GM12878 (cell line): ENCODE measurements at regions not wholly inside any gene's neighbourhood (a gene's known extent, or its start where the extent isn't known, plus 50 kb on each side); places are given as distances from the start of the nearest gene placed in this dataset.

Experiments used
- ATAC-seq: fragments of 200-7000 bp; cut with Tn5 transposase; 3 replicates; pipeline ENCODE4 v1.9.1; 2020; ENCODE audit warnings: mild to moderate bottlenecking, moderate library complexity
- BruUV-seq: library from RNA; stranded (reverse); fragments of 400-500 nt; replicated peaks from 2 replicates; lab custom pipeline; 2021; lab: Mats Ljungman, UMichigan
- CTCF ChIA-PET: fragments of 300-600 bp; sonication (Branson Sonifier 250); formaldehyde crosslinking; extraction: SDS; loops from one replicate; lab custom pipeline; 2021; ENCODE audit warnings: inconsistent platforms; lab: Yijun Ruan, JAX
- POLR2A ChIA-PET: fragments of 350-600 bp; formaldehyde crosslinking; extraction: SDS; loops from one replicate; lab custom pipeline; 2021; ENCODE audit warnings: inconsistent platforms; lab: Charles Lee
- RAD21 ChIA-PET: fragments of 300-600 bp; sonication (Branson Sonifier 250); formaldehyde crosslinking; loops from one replicate; lab custom pipeline; 2023; ENCODE audit warnings: antibody characterized with exemption; ENCODE audit not compliant: unreplicated experiment; lab: Charles Lee
- SMC1A ChIA-PET: fragments of 300-600 bp; sonication (Branson Sonifier 250); formaldehyde crosslinking; loops from one replicate; lab custom pipeline; 2023; ENCODE audit not compliant: unreplicated experiment, uncharacterized antibody; lab: Charles Lee
- DNase-seq: peaks from one replicate; pipeline ENCODE4 v3.0.0-alpha.2; 2011; ENCODE audit warnings: low read depth, low spot score
- FAIRE-seq: peaks from 3 replicates; lab custom pipeline; 2011; peaks lifted over from hg19 to GRCh38; lab: Jason Lieb, UNC
- H2AFZ ChIP-seq: 2 replicates; pipeline ENCODE4 v1.6.0; 2011; ENCODE audit warnings: low read depth, low read length, control low read depth; ENCODE audit not compliant: control insufficient read depth
- H3K27ac ChIP-seq: 2 replicates; pipeline ENCODE4 v1.5.1; 2011; ENCODE audit warnings: control low read depth; ENCODE audit not compliant: control insufficient read depth, insufficient read depth
- H3K27me3 ChIP-seq, 2 experiments: replicated peaks in 1 of 2; 2 replicates each; pipeline versions ENCODE4 v1.6.0 to v1.6.1; 2011; ENCODE audit warnings: low read length in 1 of 2; ENCODE audit not compliant: control insufficient read depth in 2 of 2, insufficient read depth in 2 of 2
- H3K36me3 ChIP-seq, 2 experiments: 2 replicates each; pipeline ENCODE4 v1.5.1; 2011; ENCODE audit warnings: low read length in 1 of 2; ENCODE audit not compliant: control insufficient read depth in 2 of 2, insufficient read depth in 2 of 2
- H3K4me1 ChIP-seq: 2 replicates; pipeline ENCODE4 v1.6.1; 2011; ENCODE audit warnings: mild to moderate bottlenecking, low read length, moderate library complexity, mixed read lengths; ENCODE audit not compliant: control insufficient read depth, insufficient read depth
- H3K4me2 ChIP-seq: 2 replicates; pipeline ENCODE4 v1.6.0; 2011; ENCODE audit warnings: control low read depth; ENCODE audit not compliant: control insufficient read depth, insufficient read depth
- H3K4me3 ChIP-seq: fragments of 200-600 bp; sonication (generic); 2 replicates; pipeline ENCODE4 v1.5.1; 2016
- H3K79me2 ChIP-seq: 2 replicates; pipeline ENCODE4 v1.6.0; 2011; ENCODE audit warnings: low read length; ENCODE audit not compliant: control insufficient read depth, insufficient read depth
- H3K9ac ChIP-seq: 2 replicates; pipeline ENCODE4 v1.8.0; 2011; ENCODE audit warnings: low read length, control low read depth, mixed read lengths; ENCODE audit not compliant: control insufficient read depth, insufficient read depth
- H3K9me3 ChIP-seq: replicated peaks from 3 replicates; pipeline ENCODE4 v1.5.1; 2011; ENCODE audit warnings: mild to moderate bottlenecking, low read length; ENCODE audit not compliant: control insufficient read depth, insufficient read depth
- H4K20me1 ChIP-seq: 2 replicates; pipeline ENCODE4 v1.6.0; 2011; ENCODE audit not compliant: control insufficient read depth, insufficient read depth
- CHD1 ChIP-seq: IDR thresholded peaks from 2 replicates; pipeline ENCODE4 v1.6.1; 2012; ENCODE audit warnings: low read depth, low read length, improper control_type of control experiment
- CHD2 ChIP-seq: IDR thresholded peaks from 2 replicates; pipeline ENCODE4 v1.6.1; 2011; ENCODE audit warnings: low read depth, low read length, improper control_type of control experiment, borderline replicate concordance
- ETV6 ChIP-seq, 2 experiments: fragments of 450-650 bp in 1 of 2; IDR thresholded peaks in 1 of 2; conservative IDR thresholded peaks in 1 of 2; 2 replicates each; pipeline ENCODE4 v1.6.1; 2014; ENCODE audit warnings: antibody characterized with exemption in 1 of 2, borderline replicate concordance in 1 of 2, low read depth in 1 of 2, mild to moderate bottlenecking in 1 of 2, moderate library complexity in 1 of 2
- FOS ChIP-seq: IDR thresholded peaks from 3 replicates; pipeline ENCODE4 v1.6.1; 2011; ENCODE audit warnings: borderline replicate concordance; ENCODE audit not compliant: insufficient read length; ENCODE audit errors: extremely low read depth
- KLF5 ChIP-seq: fragments of 450-650 bp; IDR thresholded peaks from 2 replicates; pipeline ENCODE4 v1.6.1; 2014; ENCODE audit warnings: mild to moderate bottlenecking; ENCODE audit not compliant: partially characterized antibody
- PBX3 ChIP-seq: IDR thresholded peaks from 2 replicates; pipeline ENCODE4 v1.6.1; 2011; ENCODE audit warnings: mild to moderate bottlenecking, low read depth, low read length, moderate library complexity; ENCODE audit not compliant: insufficient replicate concordance
- RAD21 ChIP-seq: IDR thresholded peaks from 2 replicates; pipeline ENCODE4 v1.6.1; 2011; ENCODE audit warnings: mild to moderate bottlenecking, low read depth, low read length, moderate library complexity; ENCODE audit not compliant: insufficient read depth
- SIX5 ChIP-seq: IDR thresholded peaks from 2 replicates; pipeline ENCODE4 v1.6.1; 2011; ENCODE audit warnings: mild to moderate bottlenecking, low read depth, low read length, moderate library complexity; ENCODE audit not compliant: severe bottlenecking
- WGBS: methylation state at CpG from one replicate; pipeline ENCODE4 v1.1.6; 2016; ENCODE audit warnings: low lambda C conversion rate; ENCODE audit not compliant: insufficient replicate concordance, insufficient coverage; ENCODE audit errors: missing lambda C conversion rate; 5-methylcytosine and 5-hydroxymethylcytosine counted together
- in situ Hi-C: fragments of 300-500 bp; cut with MboI; formaldehyde crosslinking; loops from 9 replicates; pipeline ENCODE4 v1.14.3; 2018; ENCODE audit warnings: mixed read lengths
- intact Hi-C: fragments of 100-400 bp; cut with micrococcal nuclease; formaldehyde crosslinking; loops from one replicate; pipeline ENCODE4 v1.14.2; 2022; ENCODE audit not compliant: unreplicated experiment
- TF ChIP-seq, protein P1 (sequence below): IDR thresholded peaks from 2 replicates; pipeline ENCODE4 v1.6.1; 2012; ENCODE audit warnings: improper control_type of control experiment, low read depth, low read length; ENCODE audit not compliant: insufficient replicate concordance
- TF ChIP-seq, protein P2 (sequence below): fragments of 450-650 bp; IDR thresholded peaks from 2 replicates; pipeline ENCODE4 v1.6.1; 2018; ENCODE audit warnings: borderline replicate concordance, mild to moderate bottlenecking; ENCODE audit not compliant: partially characterized antibody

- TF ChIP-seq, protein P1, sequence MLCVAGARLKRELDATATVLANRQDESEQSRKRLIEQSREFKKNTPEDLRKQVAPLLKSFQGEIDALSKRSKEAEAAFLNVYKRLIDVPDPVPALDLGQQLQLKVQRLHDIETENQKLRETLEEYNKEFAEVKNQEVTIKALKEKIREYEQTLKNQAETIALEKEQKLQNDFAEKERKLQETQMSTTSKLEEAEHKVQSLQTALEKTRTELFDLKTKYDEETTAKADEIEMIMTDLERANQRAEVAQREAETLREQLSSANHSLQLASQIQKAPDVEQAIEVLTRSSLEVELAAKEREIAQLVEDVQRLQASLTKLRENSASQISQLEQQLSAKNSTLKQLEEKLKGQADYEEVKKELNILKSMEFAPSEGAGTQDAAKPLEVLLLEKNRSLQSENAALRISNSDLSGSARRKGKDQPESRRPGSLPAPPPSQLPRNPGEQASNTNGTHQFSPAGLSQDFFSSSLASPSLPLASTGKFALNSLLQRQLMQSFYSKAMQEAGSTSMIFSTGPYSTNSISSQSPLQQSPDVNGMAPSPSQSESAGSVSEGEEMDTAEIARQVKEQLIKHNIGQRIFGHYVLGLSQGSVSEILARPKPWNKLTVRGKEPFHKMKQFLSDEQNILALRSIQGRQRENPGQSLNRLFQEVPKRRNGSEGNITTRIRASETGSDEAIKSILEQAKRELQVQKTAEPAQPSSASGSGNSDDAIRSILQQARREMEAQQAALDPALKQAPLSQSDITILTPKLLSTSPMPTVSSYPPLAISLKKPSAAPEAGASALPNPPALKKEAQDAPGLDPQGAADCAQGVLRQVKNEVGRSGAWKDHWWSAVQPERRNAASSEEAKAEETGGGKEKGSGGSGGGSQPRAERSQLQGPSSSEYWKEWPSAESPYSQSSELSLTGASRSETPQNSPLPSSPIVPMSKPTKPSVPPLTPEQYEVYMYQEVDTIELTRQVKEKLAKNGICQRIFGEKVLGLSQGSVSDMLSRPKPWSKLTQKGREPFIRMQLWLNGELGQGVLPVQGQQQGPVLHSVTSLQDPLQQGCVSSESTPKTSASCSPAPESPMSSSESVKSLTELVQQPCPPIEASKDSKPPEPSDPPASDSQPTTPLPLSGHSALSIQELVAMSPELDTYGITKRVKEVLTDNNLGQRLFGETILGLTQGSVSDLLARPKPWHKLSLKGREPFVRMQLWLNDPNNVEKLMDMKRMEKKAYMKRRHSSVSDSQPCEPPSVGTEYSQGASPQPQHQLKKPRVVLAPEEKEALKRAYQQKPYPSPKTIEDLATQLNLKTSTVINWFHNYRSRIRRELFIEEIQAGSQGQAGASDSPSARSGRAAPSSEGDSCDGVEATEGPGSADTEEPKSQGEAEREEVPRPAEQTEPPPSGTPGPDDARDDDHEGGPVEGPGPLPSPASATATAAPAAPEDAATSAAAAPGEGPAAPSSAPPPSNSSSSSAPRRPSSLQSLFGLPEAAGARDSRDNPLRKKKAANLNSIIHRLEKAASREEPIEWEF, result no peak
Observed at GRCh38 chr2:155983845-155984244, 348.7 kb downstream of the NR4A2 start (continued).

GRCh38 chr2:155982135-155982534 lies 350.4 kb downstream of the NR4A2 start:
- Histone ChIP-seq H4K20me1 (no peaks in the 10 kb centered on the region), H3K9me3 (no peaks in the 10 kb centered on the region), H3K9ac (no peak overlapping the region), H3K4me1 (no peaks in the 10 kb centered on the region), H3K27me3 (no peaks in the 10 kb centered on the region), H3K4me2 (no peak overlapping the region), H3K79me2 (no peaks in the 10 kb centered on the region), H3K36me3 (no peaks in the 10 kb centered on the region), H3K4me3 (no peak overlapping the region), H3K27ac (no peak overlapping the region), H2AFZ (no peak overlapping the region)
- RAD21 ChIA-PET, result no interaction called here
- intact Hi-C loops (no loop called here), in situ Hi-C loops (no loop called here)
- no peak for DNase-seq
- no peak for ATAC-seq
- whole genome bisulfite sequencing, result 0% methylated on average over 1 of the region's 1 CpG
- CTCF ChIA-PET, result no interaction called here
- POLR2A ChIA-PET, result no interaction called here
- no peak for FAIRE-seq
- SMC1A ChIA-PET, result no interaction called here
- no TSS peak for BruUV-seq
- TF ChIP-seq SIX5 (no peak), ETV6 (conservative IDR thresholded peaks at IDR 0.05 in 1 of 2, IDR thresholded peaks at IDR 0.05 in 1 of 2; ENCODE audit: borderline replicate concordance in 1 of 2, low read depth in 1 of 2) (no peak), KLF5 (no peak), RAD21 (no peak), CHD1 (no peak), PBX3 (no peak), FOS (no peak), CHD2 (no peak)
- TF ChIP-seq, protein P2, sequence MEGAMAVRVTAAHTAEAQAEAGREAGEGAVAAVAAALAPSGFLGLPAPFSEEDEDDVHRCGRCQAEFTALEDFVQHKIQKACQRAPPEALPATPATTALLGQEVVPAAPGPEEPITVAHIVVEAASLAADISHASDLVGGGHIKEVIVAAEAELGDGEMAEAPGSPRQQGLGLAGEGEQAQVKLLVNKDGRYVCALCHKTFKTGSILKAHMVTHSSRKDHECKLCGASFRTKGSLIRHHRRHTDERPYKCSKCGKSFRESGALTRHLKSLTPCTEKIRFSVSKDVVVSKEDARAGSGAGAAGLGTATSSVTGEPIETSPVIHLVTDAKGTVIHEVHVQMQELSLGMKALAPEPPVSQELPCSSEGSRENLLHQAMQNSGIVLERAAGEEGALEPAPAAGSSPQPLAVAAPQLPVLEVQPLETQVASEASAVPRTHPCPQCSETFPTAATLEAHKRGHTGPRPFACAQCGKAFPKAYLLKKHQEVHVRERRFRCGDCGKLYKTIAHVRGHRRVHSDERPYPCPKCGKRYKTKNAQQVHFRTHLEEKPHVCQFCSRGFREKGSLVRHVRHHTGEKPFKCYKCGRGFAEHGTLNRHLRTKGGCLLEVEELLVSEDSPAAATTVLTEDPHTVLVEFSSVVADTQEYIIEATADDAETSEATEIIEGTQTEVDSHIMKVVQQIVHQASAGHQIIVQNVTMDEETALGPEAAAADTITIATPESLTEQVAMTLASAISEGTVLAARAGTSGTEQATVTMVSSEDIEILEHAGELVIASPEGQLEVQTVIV, result no peak
